ENCODE measurements at regions not wholly inside any gene's neighbourhood (a gene's known extent, or its start where the extent isn't known, plus 50 kb on each side); places are given as distances from the start of the nearest gene placed in this dataset.
A peak's percentile ranks its signal among the peaks of the same experiment; 100 is the strongest.
"Not testable (repeated sequence)": the region's sequence is repeated elsewhere in the genome, so short reads cannot be mapped to it uniquely, and the experiment has no call there.

- no peaks in the 10 kb centered on the region for H3K9me3 ChIP-seq
- ChIA-PET POLR2A (interaction anchor here (0.6 kb wide), 1 partner anchor 40 kb away, joined by 4 read pairs; no protein-coding TSS in a partner anchor), CTCF (interaction anchor here (1.1 to 3.7 kb wide), 2 partner anchors 10 to 71 kb away, joined by 3 to 19 read pairs; no protein-coding TSS in a partner anchor)
- DNase-seq (ENCODE audit: low read depth in 1 of 2, low spot score in 1 of 2) = peak in 1 of 2 experiments; percentile 53
- peaks cover 54% of the 10 kb centered on the region for H3K4me1 ChIP-seq
- TF ChIP-seq SMC3 (IDR thresholded peaks at IDR 0.05) (no peak), CEBPB (IDR thresholded peaks at IDR 0.05) (peak; percentile 20 to 57; a peak in 2 of 4 replicates)
- H3K27ac ChIP-seq = peak overlapping the region; percentile 72 to 81
- no peak for FAIRE-seq
- peak overlapping the region; percentile 13; the same call in 1 of the 3 replicates for H3K4me3 ChIP-seq
- 37% methylated on average over 7 of the region's 7 CpGs for WGBS (ENCODE audit: missing lambda C conversion rate)
- peak overlapping the region; percentile 76 for H3K4me2 ChIP-seq
- peak; percentile 66 to 68 for ATAC-seq
Measured at GRCh38 chr16:87207509-87207908, 109.7 kb downstream of the C16orf95 start.

GRCh38 chr16:87207965-87208364 is 109.2 kb downstream of the C16orf95 start:
- Histone ChIP-seq H3K27ac (peak overlapping the region; percentile 72 to 81), H3K4me1 (peaks cover 55% of the 10 kb centered on the region), H3K4me2 (peak overlapping the region; percentile 76), H3K4me3 (no peak overlapping the region), H3K9me3 (no peaks in the 10 kb centered on the region)
- CTCF ChIA-PET = interaction anchor here (1.1 to 3.7 kb wide), 2 partner anchors 10 to 70 kb away, joined by 3 to 19 read pairs; no protein-coding TSS in a partner anchor
- TF ChIP-seq RAD21 (conservative IDR thresholded peaks at IDR 0.05 in 1 of 2, IDR thresholded peaks at IDR 0.05 in 1 of 2) = no peak
- 56% methylated on average over 3 of the region's 3 CpGs for WGBS (ENCODE audit: missing lambda C conversion rate)
- ATAC-seq = peak in 1 of 2 experiments; percentile 2; a peak in 1 of 6 replicates
- POLR2A ChIA-PET = interaction anchor here (0.6 kb wide), 1 partner anchor 40 kb away, joined by 4 read pairs; no protein-coding TSS in a partner anchor
- FAIRE-seq = no peak
- no peak for DNase-seq (ENCODE audit: low read depth in 1 of 2, low spot score in 1 of 2)

- ATAC-seq, CTCF ChIA-PET: not testable (repeated sequence)
Measured at GRCh38 chr16:87208968-87209367, 108.2 kb downstream of the C16orf95 start.

GRCh38 chr16:87209808-87210512 is 107.2 kb downstream of the C16orf95 start:
- Histone ChIP-seq H3K4me2 (no peak overlapping the region), H3K27ac (peak overlapping the region in 1 of 2 experiments; percentile 56; a peak in 2 of 6 replicates), H3K9me3 (no peaks in the 10 kb centered on the region), H3K4me1 (peaks cover 51% of the 10 kb centered on the region), H3K4me3 (no peak overlapping the region)
- FAIRE-seq = peak; percentile 51
- DNase-seq (ENCODE audit: low read depth in 1 of 2, low spot score in 1 of 2) = no peak
- no peak for ATAC-seq
- no peak for TF ChIP-seq ZSCAN20 (CRISPR knock-in tag; IDR thresholded peaks at IDR 0.05)
- TF ChIP-seq HOXB13 (CRISPR knock-in tag; IDR thresholded peaks at IDR 0.05; ENCODE audit: low read depth) = no peak
- no peak for TF ChIP-seq HOXA7 (CRISPR knock-in tag; IDR thresholded peaks at IDR 0.05)
- TF ChIP-seq RAD21 (conservative IDR thresholded peaks at IDR 0.05 in 1 of 2, IDR thresholded peaks at IDR 0.05 in 1 of 2) = no peak
- no peak for TF ChIP-seq ATOH8 (CRISPR knock-in tag; IDR thresholded peaks at IDR 0.05; ENCODE audit: low read depth)
- no peak for TF ChIP-seq MAFK (IDR thresholded peaks at IDR 0.05; ENCODE audit: partially characterized antibody)
- no peak for TF ChIP-seq TP53 (CRISPR knock-in tag; IDR thresholded peaks at IDR 0.05)
- TF ChIP-seq KDM1A (IDR thresholded peaks at IDR 0.05; ENCODE audit: low read depth) = no peak
- no peak for TF ChIP-seq TFCP2L1 (CRISPR knock-in tag; IDR thresholded peaks at IDR 0.05)
- CTCF ChIA-PET = no interaction called here
- WGBS (ENCODE audit: missing lambda C conversion rate) = 84% methylated on average over 2 of the region's 2 CpGs
- POLR2A ChIA-PET = no interaction called here

More at GRCh38 chr16:87208968-87209367, 108.2 kb downstream of the C16orf95 start:
- H3K4me3 ChIP-seq; H3K27ac ChIP-seq; DNase-seq (ENCODE audit: low read depth in 1 of 2, low spot score in 1 of 2); POLR2A ChIA-PET; FAIRE-seq; H3K4me2 ChIP-seq; H3K9me3 ChIP-seq: not testable (repeated sequence)
- 89% methylated on average over 4 of the region's 5 CpGs for WGBS (ENCODE audit: missing lambda C conversion rate)
- peaks cover 51% of the 10 kb centered on the region for H3K4me1 ChIP-seq

- TF ChIP-seq MAFK (IDR thresholded peaks at IDR 0.05; ENCODE audit: partially characterized antibody) = peak; percentile 88
- no peak for TF ChIP-seq ZNF302 (CRISPR knock-in tag; IDR thresholded peaks at IDR 0.05)
- TF ChIP-seq CEBPB (IDR thresholded peaks at IDR 0.05) = peak; percentile 57 to 72
- no peak for TF ChIP-seq FOXS1 (CRISPR knock-in tag; IDR thresholded peaks at IDR 0.05)
- TF ChIP-seq RAD21 (conservative IDR thresholded peaks at IDR 0.05 in 1 of 2, IDR thresholded peaks at IDR 0.05 in 1 of 2) = no peak
- no peak for TF ChIP-seq ELK1 (IDR thresholded peaks at IDR 0.05; ENCODE audit: low read depth, low read length)
- TF ChIP-seq ATOH8 (CRISPR knock-in tag; IDR thresholded peaks at IDR 0.05; ENCODE audit: low read depth) = no peak
- peaks cover 47% of the 10 kb centered on the region for H3K4me1 ChIP-seq
- FAIRE-seq = no peak
- ATAC-seq = no peak
- no peak overlapping the region for H3K4me3 ChIP-seq
- DNase-seq (ENCODE audit: low read depth in 1 of 2, low spot score in 1 of 2) = peak in 1 of 2 experiments; percentile 22
- peak overlapping the region; percentile 35; the same call in 2 of the 3 replicates for H3K4me2 ChIP-seq
- ChIA-PET POLR2A (no interaction called here), CTCF (interaction anchor here (1.6 to 5.8 kb wide), 2 partner anchors 9 to 68 kb away, joined by 11 to 27 read pairs; no protein-coding TSS in a partner anchor)
- H3K9me3 ChIP-seq = no peaks in the 10 kb centered on the region
- WGBS (ENCODE audit: missing lambda C conversion rate) = 70% methylated on average over 4 of the region's 4 CpGs
- peak overlapping the region; percentile 48 to 64; a peak in 4 of 6 replicates for H3K27ac ChIP-seq
Measured at GRCh38 chr16:87210894-87211293, 106.3 kb downstream of the C16orf95 start.

All from A549 (cell line).